ENCODE measurements at regions not wholly inside any gene's neighbourhood (a gene's known extent, or its start where the extent isn't known, plus 50 kb on each side); places are given as distances from the start of the nearest gene placed in this dataset.

GRCh38 chr4:180197471-180197870 is 2045.7 kb upstream of the TENM3 start:
- no peaks in the 10 kb centered on the region for H3K9me3 ChIP-seq (ENCODE audit: insufficient read depth, low read depth, low read length)
- H2AFZ ChIP-seq (ENCODE audit: low read depth, low read length): no peak overlapping the region
- H3K36me3 ChIP-seq (ENCODE audit: insufficient read depth, low read length): no peaks in the 10 kb centered on the region
- no peak overlapping the region for H3K27ac ChIP-seq (ENCODE audit: low read depth, low read length)
- Mint-ChIP-seq H3K9me3 (ENCODE audit: unreplicated experiment) (no peaks in the 10 kb centered on the region), H3K27me3 (ENCODE audit: low read depth, unreplicated experiment) (no peaks in the 10 kb centered on the region), H3K4me3 (ENCODE audit: unreplicated experiment) (no peak overlapping the region), H3K27ac (ENCODE audit: unreplicated experiment) (no peak overlapping the region), H3K36me3 (ENCODE audit: low read depth, unreplicated experiment) (no peaks in the 10 kb centered on the region), H3K4me1 (ENCODE audit: low read depth, unreplicated experiment) (peaks cover 3% of the 10 kb centered on the region)
- no peak overlapping the region for H3K4me3 ChIP-seq (ENCODE audit: insufficient read depth, low read depth, low read length)
- TF ChIP-seq, protein P1, sequence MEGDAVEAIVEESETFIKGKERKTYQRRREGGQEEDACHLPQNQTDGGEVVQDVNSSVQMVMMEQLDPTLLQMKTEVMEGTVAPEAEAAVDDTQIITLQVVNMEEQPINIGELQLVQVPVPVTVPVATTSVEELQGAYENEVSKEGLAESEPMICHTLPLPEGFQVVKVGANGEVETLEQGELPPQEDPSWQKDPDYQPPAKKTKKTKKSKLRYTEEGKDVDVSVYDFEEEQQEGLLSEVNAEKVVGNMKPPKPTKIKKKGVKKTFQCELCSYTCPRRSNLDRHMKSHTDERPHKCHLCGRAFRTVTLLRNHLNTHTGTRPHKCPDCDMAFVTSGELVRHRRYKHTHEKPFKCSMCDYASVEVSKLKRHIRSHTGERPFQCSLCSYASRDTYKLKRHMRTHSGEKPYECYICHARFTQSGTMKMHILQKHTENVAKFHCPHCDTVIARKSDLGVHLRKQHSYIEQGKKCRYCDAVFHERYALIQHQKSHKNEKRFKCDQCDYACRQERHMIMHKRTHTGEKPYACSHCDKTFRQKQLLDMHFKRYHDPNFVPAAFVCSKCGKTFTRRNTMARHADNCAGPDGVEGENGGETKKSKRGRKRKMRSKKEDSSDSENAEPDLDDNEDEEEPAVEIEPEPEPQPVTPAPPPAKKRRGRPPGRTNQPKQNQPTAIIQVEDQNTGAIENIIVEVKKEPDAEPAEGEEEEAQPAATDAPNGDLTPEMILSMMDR (IDR thresholded peaks at IDR 0.05; ENCODE audit: insufficient read depth, low read depth, low read length): no peak
- TF ChIP-seq EZH2 (IDR thresholded peaks at IDR 0.05; ENCODE audit: insufficient read depth, low read length): no peak
- H3K79me2 ChIP-seq (ENCODE audit: insufficient read depth, low read length): no peaks in the 10 kb centered on the region
- FAIRE-seq (no peak), DNase-seq (ENCODE audit: low read depth) (no peak)
- H3K4me1 ChIP-seq (ENCODE audit: insufficient read depth, low read length): no peaks in the 10 kb centered on the region
- no peaks in the 10 kb centered on the region for H4K20me1 ChIP-seq (ENCODE audit: insufficient read depth, low read length)
- H3K9ac ChIP-seq (ENCODE audit: low read length): no peak overlapping the region
- no peak overlapping the region for H3K4me2 ChIP-seq (ENCODE audit: low read length)
- no peaks in the 10 kb centered on the region for H3K27me3 ChIP-seq (ENCODE audit: insufficient read depth, low read length)

DNA sequence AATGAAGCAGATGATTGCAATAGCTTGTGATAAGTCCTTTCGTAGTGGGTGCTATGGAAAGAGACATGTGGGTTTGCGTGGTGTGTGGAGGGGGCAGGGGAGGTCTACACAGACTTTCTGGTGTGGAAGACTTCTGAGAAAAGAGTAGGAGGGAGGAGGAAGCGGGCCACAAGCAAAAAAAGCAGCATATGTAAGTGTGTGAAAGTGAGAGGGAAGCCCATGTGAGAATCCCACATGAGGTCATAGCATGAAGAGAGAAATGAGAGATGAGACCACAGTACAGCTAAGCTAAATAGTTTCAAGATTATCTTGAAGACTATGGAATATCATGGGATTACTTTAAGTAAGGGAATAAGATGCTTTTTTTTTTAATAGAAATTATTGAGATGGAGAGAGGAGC is 2039.9 kb upstream of the TENM3 start:
- Histone ChIP-seq H3K9ac (ENCODE audit: low read length) (no peak overlapping the region), H3K9me3 (ENCODE audit: insufficient read depth, low read depth, low read length) (no peaks in the 10 kb centered on the region), H3K27me3 (ENCODE audit: insufficient read depth, low read length) (no peaks in the 10 kb centered on the region), H3K27ac (ENCODE audit: low read depth, low read length) (no peak overlapping the region), H3K36me3 (ENCODE audit: insufficient read depth, low read length) (no peaks in the 10 kb centered on the region), H4K20me1 (ENCODE audit: insufficient read depth, low read length) (no peaks in the 10 kb centered on the region), H3K4me3 (ENCODE audit: insufficient read depth, low read depth, low read length) (no peak overlapping the region), H3K79me2 (ENCODE audit: insufficient read depth, low read length) (no peaks in the 10 kb centered on the region), H2AFZ (ENCODE audit: low read depth, low read length) (no peak overlapping the region), H3K4me2 (ENCODE audit: low read length) (no peak overlapping the region), H3K4me1 (ENCODE audit: insufficient read depth, low read length) (no peaks in the 10 kb centered on the region)
- FAIRE-seq (no peak), DNase-seq (ENCODE audit: low read depth) (no peak)
- H3K4me1 Mint-ChIP-seq (ENCODE audit: low read depth, unreplicated experiment): no peaks in the 10 kb centered on the region
- no peaks in the 10 kb centered on the region for H3K36me3 Mint-ChIP-seq (ENCODE audit: low read depth, unreplicated experiment)
- no peak overlapping the region for H3K27ac Mint-ChIP-seq (ENCODE audit: unreplicated experiment)
- H3K9me3 Mint-ChIP-seq (ENCODE audit: unreplicated experiment): no peaks in the 10 kb centered on the region
- TF ChIP-seq, protein P1 (IDR thresholded peaks at IDR 0.05; ENCODE audit: insufficient read depth, low read depth, low read length): no peak
- no peak for TF ChIP-seq EZH2 (IDR thresholded peaks at IDR 0.05; ENCODE audit: insufficient read depth, low read length)
- H3K27me3 Mint-ChIP-seq (ENCODE audit: low read depth, unreplicated experiment): no peaks in the 10 kb centered on the region
- no peak overlapping the region for H3K4me3 Mint-ChIP-seq (ENCODE audit: unreplicated experiment)

DNA sequence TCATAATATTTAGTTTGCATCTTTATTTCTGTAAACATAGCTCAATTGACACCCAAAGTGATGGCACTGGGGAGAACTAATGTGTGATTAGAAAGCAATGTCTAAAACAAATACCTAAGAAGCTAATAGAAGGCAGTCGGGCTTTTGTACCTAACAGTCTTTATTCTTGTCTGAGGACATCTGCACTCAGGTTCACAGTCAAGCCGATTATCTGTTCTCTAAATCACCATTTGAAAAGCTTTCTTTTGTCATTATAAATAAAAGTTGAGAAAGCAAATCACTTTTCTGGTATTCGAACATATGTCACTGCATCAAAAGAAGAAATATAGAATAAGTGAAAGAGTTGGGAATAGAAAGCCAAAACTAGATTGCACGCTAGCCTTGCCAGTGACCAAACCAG is 2037.9 kb upstream of the TENM3 start:
- H3K9me3 Mint-ChIP-seq (ENCODE audit: unreplicated experiment): no peaks in the 10 kb centered on the region
- TF ChIP-seq EZH2 (IDR thresholded peaks at IDR 0.05; ENCODE audit: insufficient read depth, low read length): no peak
- TF ChIP-seq, protein P1 (IDR thresholded peaks at IDR 0.05; ENCODE audit: insufficient read depth, low read depth, low read length): no peak
- DNase-seq (ENCODE audit: low read depth): no peak
- Histone ChIP-seq H3K27me3 (ENCODE audit: insufficient read depth, low read length) (no peaks in the 10 kb centered on the region), H3K4me1 (ENCODE audit: insufficient read depth, low read length) (no peaks in the 10 kb centered on the region), H3K9ac (ENCODE audit: low read length) (no peak overlapping the region), H3K4me3 (ENCODE audit: insufficient read depth, low read depth, low read length) (no peak overlapping the region), H3K36me3 (ENCODE audit: insufficient read depth, low read length) (no peaks in the 10 kb centered on the region), H3K27ac (ENCODE audit: low read depth, low read length) (no peak overlapping the region), H4K20me1 (ENCODE audit: insufficient read depth, low read length) (no peaks in the 10 kb centered on the region), H3K79me2 (ENCODE audit: insufficient read depth, low read length) (no peaks in the 10 kb centered on the region), H3K9me3 (ENCODE audit: insufficient read depth, low read depth, low read length) (no peaks in the 10 kb centered on the region), H3K4me2 (ENCODE audit: low read length) (no peak overlapping the region), H2AFZ (ENCODE audit: low read depth, low read length) (no peak overlapping the region)
- no peak for FAIRE-seq
- no peaks in the 10 kb centered on the region for H3K4me1 Mint-ChIP-seq (ENCODE audit: low read depth, unreplicated experiment)
- no peaks in the 10 kb centered on the region for H3K36me3 Mint-ChIP-seq (ENCODE audit: low read depth, unreplicated experiment)
- H3K27ac Mint-ChIP-seq (ENCODE audit: unreplicated experiment): no peak overlapping the region
- no peak overlapping the region for H3K4me3 Mint-ChIP-seq (ENCODE audit: unreplicated experiment)
- no peaks in the 10 kb centered on the region for H3K27me3 Mint-ChIP-seq (ENCODE audit: low read depth, unreplicated experiment)
